MCF 10A (cell line): ENCODE measurements at regions not wholly inside any gene's neighbourhood (a gene's known extent, or its start where the extent isn't known, plus 50 kb on each side); places are given as distances from the start of the nearest gene placed in this dataset.

Source experiments
- BruUV-seq: library from RNA; stranded (reverse); fragments of 400-500 nt; replicated peaks from 2 replicates; lab custom pipeline; 2021; lab: Mats Ljungman, UMichigan
- CTCF ChIA-PET: fragments of 300-600 bp; sonication (Branson Sonifier 250); formaldehyde crosslinking; extraction: SDS; loops from one replicate; lab custom pipeline; 2021; ENCODE audit warnings: antibody characterized with exemption, inconsistent platforms; lab: Yijun Ruan, JAX
- POLR2A ChIA-PET: fragments of 300-600, 350-650 bp; sonication (Branson Sonifier 250); formaldehyde crosslinking; extraction: SDS; loops from one replicate; lab custom pipeline; 2020; ENCODE audit warnings: antibody characterized with exemption, inconsistent platforms; lab: Yijun Ruan, JAX
- DNase-seq: peaks from one replicate; pipeline ENCODE4 v3.0.0-alpha.2; 2018; ENCODE audit not compliant: unreplicated experiment
- H3K27ac Mint-ChIP-seq: one replicate; pipeline ENCODE4 v1.8.0; 2022; ENCODE audit warnings: mild to moderate bottlenecking, low read depth, mixed read lengths; ENCODE audit not compliant: unreplicated experiment
- H3K27me3 Mint-ChIP-seq: one replicate; pipeline ENCODE4 v1.8.0; 2022; ENCODE audit warnings: mixed read lengths; ENCODE audit not compliant: insufficient read depth, unreplicated experiment
- H3K36me3 Mint-ChIP-seq: one replicate; pipeline ENCODE4 v1.8.0; 2022; ENCODE audit warnings: mild to moderate bottlenecking, moderate library complexity, mixed read lengths; ENCODE audit not compliant: insufficient read depth, unreplicated experiment
- H3K4me1 Mint-ChIP-seq: one replicate; pipeline ENCODE4 v1.8.0; 2022; ENCODE audit warnings: mixed read lengths; ENCODE audit not compliant: insufficient read depth, unreplicated experiment
- H3K4me3 Mint-ChIP-seq: one replicate; pipeline ENCODE4 v1.8.0; 2022; ENCODE audit warnings: mild to moderate bottlenecking, moderate library complexity, mixed read lengths; ENCODE audit not compliant: unreplicated experiment
- H3K9me3 Mint-ChIP-seq: one replicate; pipeline ENCODE4 v1.8.0; 2022; ENCODE audit warnings: mixed read lengths; ENCODE audit not compliant: unreplicated experiment
- CTCF ChIP-seq: fragments of 200-600 bp; IDR thresholded peaks from one replicate; pipeline ENCODE4 v1.8.0; 2022; ENCODE audit warnings: antibody characterized with exemption, mild to moderate bottlenecking; ENCODE audit not compliant: unreplicated experiment
- intact Hi-C: fragments of 100-400 bp; cut with micrococcal nuclease; formaldehyde crosslinking; loops from 2 replicates; pipeline ENCODE4 v1.14.1; 2022

DNA sequence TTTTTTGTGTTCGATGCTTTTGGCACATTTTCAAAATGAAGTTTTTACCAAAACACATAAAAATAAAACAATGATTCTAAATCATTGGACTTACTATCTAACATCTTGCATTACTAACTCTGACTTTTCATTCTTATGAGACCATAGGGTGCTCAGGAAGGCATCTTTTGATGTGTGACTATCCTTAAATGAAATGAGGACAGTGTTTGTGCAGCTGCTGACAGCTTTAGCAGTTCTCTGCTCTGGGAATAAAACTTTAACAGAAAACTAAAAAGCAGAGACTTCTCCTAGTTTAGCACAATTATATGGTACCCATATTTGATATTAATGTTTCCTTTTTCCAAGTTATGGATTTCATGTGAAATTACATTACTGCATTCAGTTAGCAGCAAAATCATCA, 471.6 kb downstream of the ARL4A start:
- H3K9me3 Mint-ChIP-seq, result no peaks in the 10 kb centered on the region
- no peaks in the 10 kb centered on the region for H3K36me3 Mint-ChIP-seq
- TF ChIP-seq CTCF, result no peak
- POLR2A ChIA-PET, result interaction anchor here (0.5 kb wide), 1 partner anchor 253 kb away, joined by 4 read pairs; no protein-coding TSS in a partner anchor
- H3K4me1 Mint-ChIP-seq, result no peaks in the 10 kb centered on the region
- CTCF ChIA-PET, result no interaction called here
- no peak overlapping the region for H3K27ac Mint-ChIP-seq
- intact Hi-C loops, result no loop called here
- no peak overlapping the region for H3K4me3 Mint-ChIP-seq
- no peak for DNase-seq
- no TSS peak for BruUV-seq
- no peaks in the 10 kb centered on the region for H3K27me3 Mint-ChIP-seq

GRCh38 chr7:13159467-13160184, 472.2 kb downstream of the ARL4A start:
- CTCF ChIA-PET, result interaction anchor here (0.8 kb wide), 1 partner anchor 524 kb away, joined by 3 read pairs; no protein-coding TSS in a partner anchor
- no peaks in the 10 kb centered on the region for H3K36me3 Mint-ChIP-seq
- no peaks in the 10 kb centered on the region for H3K9me3 Mint-ChIP-seq
- no peak for TF ChIP-seq CTCF
- intact Hi-C loops, result no loop called here
- no peak overlapping the region for H3K27ac Mint-ChIP-seq
- BruUV-seq, result no TSS peak
- no peaks in the 10 kb centered on the region for H3K4me1 Mint-ChIP-seq
- no peaks in the 10 kb centered on the region for H3K27me3 Mint-ChIP-seq
- POLR2A ChIA-PET, result interaction anchor here (0.5 to 1.2 kb wide), 3 partner anchors 9 to 253 kb away, joined by 3 to 4 read pairs (median 3); no protein-coding TSS in a partner anchor
- DNase-seq, result no peak
- no peak overlapping the region for H3K4me3 Mint-ChIP-seq

DNA sequence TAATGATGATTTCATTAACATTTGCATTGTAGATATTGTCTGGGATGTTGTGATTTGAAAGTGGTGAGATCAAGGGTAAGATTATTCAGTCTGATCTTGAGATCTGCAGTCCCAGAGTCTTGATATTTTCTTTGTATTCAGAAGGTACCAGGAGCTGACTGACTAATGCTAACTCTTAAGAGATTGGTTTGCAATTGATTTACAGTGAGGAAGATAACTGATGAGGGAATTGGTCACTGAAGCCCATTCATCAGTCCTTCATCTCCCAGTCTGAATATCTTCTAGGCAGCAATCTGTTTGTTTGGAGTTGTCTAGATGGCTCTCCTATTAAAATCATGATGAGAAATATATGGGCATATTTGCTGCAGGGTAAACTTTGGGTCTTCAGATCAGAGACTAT, 473.7 kb downstream of the ARL4A start:
- Mint-ChIP-seq H3K27ac (no peak overlapping the region), H3K27me3 (no peaks in the 10 kb centered on the region), H3K9me3 (no peaks in the 10 kb centered on the region), H3K4me1 (no peaks in the 10 kb centered on the region), H3K36me3 (no peaks in the 10 kb centered on the region), H3K4me3 (no peak overlapping the region)
- intact Hi-C loops, result no loop called here
- POLR2A ChIA-PET, result interaction anchor here (0.7 kb wide), 1 partner anchor 464 kb away, joined by 3 read pairs; no protein-coding TSS in a partner anchor
- CTCF ChIA-PET, result no interaction called here
- DNase-seq, result no peak
- no TSS peak for BruUV-seq
- no peak for TF ChIP-seq CTCF

DNA sequence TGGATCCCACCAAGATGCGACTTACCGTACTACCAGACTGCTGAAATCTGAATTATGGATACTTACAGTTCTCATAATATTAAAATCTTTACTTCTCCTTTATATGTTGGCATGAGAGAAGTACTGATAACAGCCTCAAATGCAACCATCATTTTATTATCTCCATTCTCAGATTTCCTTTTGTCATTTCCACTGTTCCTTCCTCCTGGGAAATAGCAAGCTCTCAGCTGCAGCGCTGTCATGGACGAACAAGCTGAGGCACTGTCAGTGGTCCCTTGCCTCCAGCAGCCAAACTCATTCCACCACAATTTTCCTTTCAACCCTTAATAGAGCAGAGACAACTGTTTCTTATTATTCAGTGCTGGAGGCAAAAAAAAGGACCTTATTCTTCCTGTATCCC, 478.4 kb downstream of the ARL4A start:
- H3K27ac Mint-ChIP-seq, result no peak overlapping the region
- ChIA-PET POLR2A (interaction anchor here (1.2 kb wide), 1 partner anchor 35 kb away, joined by 3 read pairs; no protein-coding TSS in a partner anchor), CTCF (no interaction called here)
- no peaks in the 10 kb centered on the region for H3K27me3 Mint-ChIP-seq
- no TSS peak for BruUV-seq
- no peaks in the 10 kb centered on the region for H3K4me1 Mint-ChIP-seq
- no peaks in the 10 kb centered on the region for H3K36me3 Mint-ChIP-seq
- no peak for DNase-seq
- no peak overlapping the region for H3K4me3 Mint-ChIP-seq
- H3K9me3 Mint-ChIP-seq, result no peaks in the 10 kb centered on the region
- intact Hi-C loops, result no loop called here
- TF ChIP-seq CTCF, result no peak
